GDM1 (cell line): ENCODE measurements at regions not wholly inside any gene's neighbourhood (a gene's known extent, or its start where the extent isn't known, plus 50 kb on each side); places are given as distances from the start of the nearest gene placed in this dataset.

ENCODE experiments used
- DNase-seq: peaks from one replicate; lab custom pipeline; 2025; lab: John Stamatoyannopoulos, UW

- no peak for DNase-seq
These were observed 173.8 kb downstream of the RPLP1 start for GRCh38 chr15:69626095-69627066.

- no peak for DNase-seq
These were observed 175.0 kb downstream of the RPLP1 start for GRCh38 chr15:69627548-69628158.

- DNase-seq = no peak
These were observed 175.9 kb downstream of the RPLP1 start for GRCh38 chr15:69628256-69629093.

GRCh38 chr15:69629631-69630161 is 177.1 kb downstream of the RPLP1 start:
- DNase-seq = no peak

GRCh38 chr15:69631005-69631404 is 178.4 kb downstream of the RPLP1 start:
- DNase-seq = no peak

GRCh38 chr15:69631978-69632377 is 179.4 kb downstream of the RPLP1 start:
- DNase-seq = no peak

GRCh38 chr15:69634860-69635259 is 182.2 kb downstream of the RPLP1 start:
- DNase-seq = no peak

- no peak for DNase-seq
These were observed 183.7 kb downstream of the RPLP1 start for GRCh38 chr15:69636169-69636915.

GRCh38 chr15:69637818-69638217 is 185.2 kb downstream of the RPLP1 start:
- DNase-seq = no peak

GRCh38 chr15:69643476-69643875 is 190.9 kb downstream of the RPLP1 start:
- no peak for DNase-seq

- DNase-seq = no peak
These were observed 191.4 kb downstream of the RPLP1 start for GRCh38 chr15:69643971-69644370.

GRCh38 chr15:69644876-69645275 is 192.3 kb downstream of the RPLP1 start:
- no peak for DNase-seq

GRCh38 chr15:69647142-69647513 is 194.5 kb downstream of the RPLP1 start:
- DNase-seq = no peak

GRCh38 chr15:69648212-69648611 is 195.6 kb downstream of the RPLP1 start:
- no peak for DNase-seq

- DNase-seq = no peak
These were observed 196.4 kb downstream of the RPLP1 start for GRCh38 chr15:69648775-69649735.

GRCh38 chr15:69652293-69652692 is 199.7 kb downstream of the RPLP1 start:
- no peak for DNase-seq

- no peak for DNase-seq
These were observed 200.2 kb downstream of the RPLP1 start for GRCh38 chr15:69652751-69653305.

- DNase-seq = no peak
These were observed 200.7 kb downstream of the RPLP1 start for GRCh38 chr15:69653306-69653705.

GRCh38 chr15:69653846-69654245 is 201.2 kb downstream of the RPLP1 start:
- DNase-seq = no peak
